MM.1S (cell line): ENCODE measurements at regions not wholly inside any gene's neighbourhood (a gene's known extent, or its start where the extent isn't known, plus 50 kb on each side); places are given as distances from the start of the nearest gene placed in this dataset.

Experiments
- EZH2 ChIP-seq: fragments of 300-600 bp; sonication (generic); optimal IDR thresholded peaks from 2 replicates; pipeline ENCODE3; 2017; ENCODE audit warnings: low read depth, mild to moderate bottlenecking, antibody characterized with exemption, low read length, mixed read lengths
- EZH2phosphoT487 ChIP-seq: fragments of 300-600 bp; sonication (generic); IDR thresholded peaks from 2 replicates; pipeline ENCODE4 v1.6.1; 2018; ENCODE audit warnings: antibody characterized with exemption, low read length
- TF ChIP-seq, protein P1 (sequence below): fragments of 300-600 bp; sonication (generic); IDR thresholded peaks from 2 replicates; pipeline ENCODE4 v1.5.1; 2016; ENCODE audit warnings: antibody characterized with exemption, low read length, mixed read lengths

DNA sequence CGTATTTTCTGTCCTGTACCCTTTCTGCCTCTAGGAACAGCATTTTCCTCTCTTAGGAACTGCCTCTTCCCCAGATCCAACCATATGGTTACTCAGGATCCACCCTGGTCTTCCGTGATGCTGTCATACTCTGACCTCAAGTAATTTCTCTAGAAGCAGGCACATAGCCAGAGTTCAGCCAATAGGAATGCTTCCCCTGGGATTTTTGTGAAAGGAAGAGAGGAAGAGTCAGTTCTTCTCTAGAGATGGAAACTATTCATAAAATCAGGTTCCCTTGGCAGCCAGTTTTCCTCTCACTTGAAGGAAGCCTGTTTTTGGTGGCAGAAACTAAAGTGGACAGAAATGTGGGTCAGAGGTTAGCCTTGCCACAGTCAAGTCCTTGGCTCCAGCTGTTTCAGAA, 400.1 kb upstream of the PCSK5 start:
- TF ChIP-seq, protein P1, sequence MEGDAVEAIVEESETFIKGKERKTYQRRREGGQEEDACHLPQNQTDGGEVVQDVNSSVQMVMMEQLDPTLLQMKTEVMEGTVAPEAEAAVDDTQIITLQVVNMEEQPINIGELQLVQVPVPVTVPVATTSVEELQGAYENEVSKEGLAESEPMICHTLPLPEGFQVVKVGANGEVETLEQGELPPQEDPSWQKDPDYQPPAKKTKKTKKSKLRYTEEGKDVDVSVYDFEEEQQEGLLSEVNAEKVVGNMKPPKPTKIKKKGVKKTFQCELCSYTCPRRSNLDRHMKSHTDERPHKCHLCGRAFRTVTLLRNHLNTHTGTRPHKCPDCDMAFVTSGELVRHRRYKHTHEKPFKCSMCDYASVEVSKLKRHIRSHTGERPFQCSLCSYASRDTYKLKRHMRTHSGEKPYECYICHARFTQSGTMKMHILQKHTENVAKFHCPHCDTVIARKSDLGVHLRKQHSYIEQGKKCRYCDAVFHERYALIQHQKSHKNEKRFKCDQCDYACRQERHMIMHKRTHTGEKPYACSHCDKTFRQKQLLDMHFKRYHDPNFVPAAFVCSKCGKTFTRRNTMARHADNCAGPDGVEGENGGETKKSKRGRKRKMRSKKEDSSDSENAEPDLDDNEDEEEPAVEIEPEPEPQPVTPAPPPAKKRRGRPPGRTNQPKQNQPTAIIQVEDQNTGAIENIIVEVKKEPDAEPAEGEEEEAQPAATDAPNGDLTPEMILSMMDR: no peak
- TF ChIP-seq EZH2 (no peak), EZH2phosphoT487 (no peak)
